Naive B cell (primary cell): ENCODE measurements at regions not wholly inside any gene's neighbourhood (a gene's known extent, or its start where the extent isn't known, plus 50 kb on each side); places are given as distances from the start of the nearest gene placed in this dataset.

Experiments
- ATAC-seq, 2 donors: fragments of 150-1000 bp; cut with Tn5 transposase; 2 replicates each; pipeline ENCODE4 v1.10.0; 2021; ENCODE audit warnings: low read depth in 2 of 2, mild to moderate bottlenecking in 2 of 2, moderate library complexity in 2 of 2
- DNase-seq: peaks from one replicate; pipeline ENCODE4 v3.0.0; 2022
- H3K27ac Mint-ChIP-seq, 6 donors: one replicate each; pipeline ENCODE4 v1.8.0; 2020 to 2022; ENCODE audit warnings: mild to moderate bottlenecking in 6 of 6, mixed read lengths in 6 of 6, moderate library complexity in 5 of 6, inconsistent platforms in 2 of 6
- H3K27me3 Mint-ChIP-seq, 3 donors: one replicate each; pipeline ENCODE4 v1.8.0; 2021 to 2022; ENCODE audit warnings: mixed read lengths in 3 of 3, mild to moderate bottlenecking in 1 of 3
- H3K36me3 Mint-ChIP-seq, 2 donors: one replicate each; pipeline ENCODE4 v1.8.0; 2020 to 2022; ENCODE audit warnings: mixed read lengths in 2 of 2, inconsistent platforms in 1 of 2, mild to moderate bottlenecking in 1 of 2
- H3K4me1 Mint-ChIP-seq, 3 donors: one replicate each; pipeline ENCODE4 v1.8.0; 2020 to 2022; ENCODE audit warnings: mixed read lengths in 3 of 3, inconsistent platforms in 1 of 3, mild to moderate bottlenecking in 1 of 3, moderate library complexity in 1 of 3
- H3K4me3 Mint-ChIP-seq, 8 donors: one replicate each; pipeline ENCODE4 v1.8.0; 2020 to 2022; ENCODE audit warnings: mild to moderate bottlenecking in 8 of 8, mixed read lengths in 8 of 8, moderate library complexity in 8 of 8, inconsistent platforms in 2 of 8
- H3K9me3 Mint-ChIP-seq, 7 donors: one replicate each; pipeline ENCODE4 v1.8.0; 2020 to 2022; ENCODE audit warnings: mixed read lengths in 7 of 7, mild to moderate bottlenecking in 5 of 7, inconsistent platforms in 2 of 7, moderate library complexity in 1 of 7

- no peaks in the 10 kb centered on the region for H3K4me1 Mint-ChIP-seq
- no peak overlapping the region for H3K4me3 Mint-ChIP-seq
- DNase-seq (no peak), ATAC-seq (no peak)
- no peak overlapping the region for H3K27ac Mint-ChIP-seq
- H3K27me3 Mint-ChIP-seq, result no peaks in the 10 kb centered on the region
- no peaks in the 10 kb centered on the region for H3K36me3 Mint-ChIP-seq
- H3K9me3 Mint-ChIP-seq, result peaks cover 0 to 6% (median 2%) of the 10 kb centered on the region in 7 donors
These were observed 205.7 kb upstream of the SGCD start for GRCh38 chr5:156121234-156121633.

- no peaks in the 10 kb centered on the region for H3K27me3 Mint-ChIP-seq
- DNase-seq (no peak), ATAC-seq (no peak)
- no peak overlapping the region for H3K4me3 Mint-ChIP-seq
- no peak overlapping the region for H3K27ac Mint-ChIP-seq
- H3K9me3 Mint-ChIP-seq, result peaks cover 0 to 6% (median 2%) of the 10 kb centered on the region in 7 donors
- no peaks in the 10 kb centered on the region for H3K36me3 Mint-ChIP-seq
- H3K4me1 Mint-ChIP-seq, result no peaks in the 10 kb centered on the region
These were observed 205.1 kb upstream of the SGCD start for GRCh38 chr5:156121882-156122281.

GRCh38 chr5:156124708-156125107, 202.3 kb upstream of the SGCD start:
- Mint-ChIP-seq H3K27ac (no peak overlapping the region), H3K4me1 (no peaks in the 10 kb centered on the region), H3K36me3 (no peaks in the 10 kb centered on the region), H3K9me3 (peaks cover 0 to 6% (median 4%) of the 10 kb centered on the region in 7 donors), H3K4me3 (no peak overlapping the region), H3K27me3 (no peaks in the 10 kb centered on the region)
- DNase-seq (no peak), ATAC-seq (no peak)

- DNase-seq (no peak), ATAC-seq (no peak)
- H3K36me3 Mint-ChIP-seq, result no peaks in the 10 kb centered on the region
- H3K9me3 Mint-ChIP-seq, result peaks cover 0 to 6% (median 4%) of the 10 kb centered on the region in 7 donors
- H3K4me1 Mint-ChIP-seq, result no peaks in the 10 kb centered on the region
- no peaks in the 10 kb centered on the region for H3K27me3 Mint-ChIP-seq
- H3K27ac Mint-ChIP-seq, result no peak overlapping the region
- no peak overlapping the region for H3K4me3 Mint-ChIP-seq
These were observed 201.8 kb upstream of the SGCD start for GRCh38 chr5:156125118-156125517.

DNA sequence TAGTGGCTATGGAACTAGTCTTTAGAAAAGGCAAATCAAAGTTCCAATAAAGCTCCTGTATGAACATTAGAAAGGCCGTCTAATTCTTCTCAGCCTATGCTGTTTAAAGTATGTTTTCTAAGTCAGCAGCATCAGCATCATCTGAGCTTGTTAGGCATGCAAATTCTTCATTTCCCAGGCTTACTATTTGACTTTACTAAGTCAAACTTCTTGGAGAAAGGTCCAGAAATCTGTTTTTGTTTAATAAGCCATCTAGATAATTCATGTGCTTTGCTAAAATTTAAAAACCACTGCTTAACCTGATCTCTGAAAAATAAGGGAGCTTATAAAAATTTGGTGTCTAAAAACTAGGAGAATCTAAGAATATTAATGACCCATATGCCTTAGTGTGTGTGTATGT, 200.2 kb upstream of the SGCD start:
- Mint-ChIP-seq H3K27me3 (no peaks in the 10 kb centered on the region), H3K9me3 (peaks cover 0 to 6% (median 4%) of the 10 kb centered on the region in 7 donors), H3K4me3 (no peak overlapping the region), H3K36me3 (no peaks in the 10 kb centered on the region), H3K4me1 (no peaks in the 10 kb centered on the region), H3K27ac (no peak overlapping the region)
- ATAC-seq (no peak), DNase-seq (no peak)

GRCh38 chr5:156128026-156128425, 198.9 kb upstream of the SGCD start:
- no peak overlapping the region for H3K4me3 Mint-ChIP-seq
- H3K27ac Mint-ChIP-seq, result no peak overlapping the region
- H3K36me3 Mint-ChIP-seq, result no peaks in the 10 kb centered on the region

GRCh38 chr5:156134216-156134615, 192.7 kb upstream of the SGCD start:
- ATAC-seq (no peak), DNase-seq (no peak)
- Mint-ChIP-seq H3K9me3 (peaks cover 0 to 10% (median 1%) of the 10 kb centered on the region in 7 donors), H3K4me1 (no peaks in the 10 kb centered on the region), H3K36me3 (no peaks in the 10 kb centered on the region), H3K27me3 (peaks cover 0 to 4% (median 0%) of the 10 kb centered on the region in 3 donors), H3K4me3 (no peak overlapping the region), H3K27ac (no peak overlapping the region)

More at GRCh38 chr5:156128026-156128425, 198.9 kb upstream of the SGCD start:
- ATAC-seq (no peak), DNase-seq (no peak)
- Mint-ChIP-seq H3K27me3 (peaks cover 0 to 4% (median 0%) of the 10 kb centered on the region in 3 donors), H3K4me1 (no peaks in the 10 kb centered on the region), H3K9me3 (peaks cover 0 to 8% (median 1%) of the 10 kb centered on the region in 7 donors)

- H3K27ac Mint-ChIP-seq, result no peak overlapping the region
These were observed 191.4 kb upstream of the SGCD start for GRCh38 chr5:156135531-156135930.

DNA sequence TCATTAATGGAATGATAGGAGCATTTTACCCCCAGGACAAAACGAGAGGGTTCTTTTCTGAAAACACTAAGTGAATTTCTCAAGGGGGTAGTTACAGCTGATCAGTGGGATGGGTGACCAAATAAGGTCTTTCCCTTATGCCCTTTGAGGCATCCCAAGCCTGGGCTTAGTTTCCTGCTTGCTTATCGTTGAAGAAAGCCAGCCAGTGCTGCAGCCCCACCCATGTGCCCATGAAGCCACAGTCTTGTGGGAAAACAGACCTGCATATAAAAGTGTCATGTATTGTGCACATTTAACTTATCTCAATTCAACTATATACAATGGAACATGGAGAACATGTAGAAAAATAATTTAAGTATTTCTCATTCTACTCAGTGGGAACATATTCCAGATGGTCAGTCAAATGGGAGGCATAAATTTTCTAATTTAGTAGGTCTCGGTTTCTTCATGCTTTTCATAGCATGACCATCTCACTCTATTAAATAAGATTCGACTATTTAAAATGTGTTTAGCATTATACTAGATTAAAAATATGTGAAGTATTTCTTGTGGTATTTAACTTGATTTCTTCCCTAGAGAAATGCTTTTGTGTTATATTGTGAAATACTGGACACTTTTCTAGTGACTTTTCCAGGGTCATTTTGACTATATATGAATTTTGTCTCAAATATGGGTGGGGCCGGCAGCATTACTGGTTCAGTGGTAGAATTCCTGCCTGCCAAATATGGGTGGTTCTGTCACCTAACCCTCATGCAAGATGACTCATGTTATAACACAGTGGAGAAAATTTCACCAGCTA, 189.7 kb upstream of the SGCD start:
- Mint-ChIP-seq H3K4me3 (no peak overlapping the region), H3K27ac (no peak overlapping the region), H3K4me1 (no peaks in the 10 kb centered on the region), H3K27me3 (no peaks in the 10 kb centered on the region), H3K9me3 (peaks cover 4 to 7% (median 6%) of the 10 kb centered on the region in 7 donors), H3K36me3 (no peaks in the 10 kb centered on the region)
- ATAC-seq (no peak), DNase-seq (no peak)

More at GRCh38 chr5:156135531-156135930, 191.4 kb upstream of the SGCD start:
- H3K4me3 Mint-ChIP-seq, result no peak overlapping the region
- H3K36me3 Mint-ChIP-seq, result no peaks in the 10 kb centered on the region
- no peaks in the 10 kb centered on the region for H3K4me1 Mint-ChIP-seq
- H3K27me3 Mint-ChIP-seq, result peaks cover 0 to 4% (median 0%) of the 10 kb centered on the region in 3 donors
- peaks cover 0 to 6% (median 2%) of the 10 kb centered on the region in 7 donors for H3K9me3 Mint-ChIP-seq
- ATAC-seq, result no peak
- DNase-seq, result no peak

GRCh38 chr5:156142867-156143266, 184.1 kb upstream of the SGCD start:
- Mint-ChIP-seq H3K4me3 (no peak overlapping the region), H3K4me1 (no peaks in the 10 kb centered on the region), H3K27ac (no peak overlapping the region), H3K36me3 (no peaks in the 10 kb centered on the region), H3K9me3 (peaks cover 5 to 17% (median 13%) of the 10 kb centered on the region in 7 donors), H3K27me3 (no peaks in the 10 kb centered on the region)
- ATAC-seq, result no peak
- no peak for DNase-seq

DNA sequence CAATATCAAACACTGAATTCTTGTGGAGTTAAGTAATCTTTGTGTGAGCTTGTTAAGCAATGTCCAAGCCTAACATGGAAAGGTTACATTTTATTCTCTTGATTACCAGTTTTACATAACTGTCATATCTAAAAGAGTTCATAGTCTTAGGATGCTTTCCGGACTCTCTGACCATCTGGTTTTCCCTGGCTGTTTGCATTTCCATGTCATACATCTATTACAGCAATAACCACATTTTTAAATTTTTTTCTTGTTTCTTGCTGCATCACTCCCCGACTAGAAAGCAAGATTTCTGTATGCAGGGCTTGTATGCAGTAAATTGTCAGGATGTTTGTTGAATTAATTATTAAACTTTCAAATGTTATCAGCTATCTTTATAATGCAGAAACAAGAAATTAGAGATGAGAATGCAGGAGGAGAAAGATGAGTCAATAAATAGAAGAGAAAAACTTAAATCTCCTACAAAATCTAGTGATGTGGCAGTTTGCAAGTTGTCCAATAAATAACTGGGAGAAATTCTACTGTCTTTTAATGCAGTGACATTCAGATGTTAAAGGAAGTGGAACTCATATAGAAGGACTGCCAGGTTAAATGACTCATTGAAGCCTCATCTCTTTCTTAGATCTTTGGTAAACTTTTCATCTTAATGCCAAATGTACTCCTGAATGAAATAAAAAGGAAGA, 179.6 kb upstream of the SGCD start:
- Mint-ChIP-seq H3K36me3 (no peaks in the 10 kb centered on the region), H3K27me3 (no peaks in the 10 kb centered on the region), H3K4me3 (no peak overlapping the region), H3K9me3 (peaks cover 5 to 9% (median 7%) of the 10 kb centered on the region in 7 donors), H3K4me1 (no peaks in the 10 kb centered on the region), H3K27ac (no peak overlapping the region)
- no peak for DNase-seq
- ATAC-seq, result no peak

DNA sequence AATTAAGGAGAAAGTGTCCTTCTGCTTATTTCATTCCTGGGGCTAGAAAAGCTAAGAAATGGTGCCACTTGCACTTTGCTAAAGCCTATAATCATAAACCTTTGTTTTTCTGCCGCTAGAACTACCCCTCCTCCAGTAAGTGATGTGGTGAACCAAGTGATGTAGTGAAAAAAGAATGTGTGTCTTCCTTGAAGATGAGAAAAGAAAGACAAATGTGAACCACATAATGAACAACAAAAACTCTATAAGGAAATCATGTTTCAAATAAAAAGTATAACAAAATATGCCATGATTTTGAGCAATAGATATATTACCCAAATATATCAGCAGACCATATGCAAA, 179.0 kb upstream of the SGCD start:
- no peak overlapping the region for H3K27ac Mint-ChIP-seq
- H3K4me1 Mint-ChIP-seq, result no peaks in the 10 kb centered on the region
- H3K36me3 Mint-ChIP-seq, result no peaks in the 10 kb centered on the region
- H3K4me3 Mint-ChIP-seq, result no peak overlapping the region
- no peaks in the 10 kb centered on the region for H3K27me3 Mint-ChIP-seq
- peaks cover 0 to 7% (median 6%) of the 10 kb centered on the region in 7 donors for H3K9me3 Mint-ChIP-seq
- DNase-seq (no peak), ATAC-seq (no peak)

GRCh38 chr5:156148301-156148700, 178.7 kb upstream of the SGCD start:
- Mint-ChIP-seq H3K36me3 (no peaks in the 10 kb centered on the region), H3K27me3 (no peaks in the 10 kb centered on the region), H3K4me1 (no peaks in the 10 kb centered on the region), H3K9me3 (peaks cover 0 to 7% (median 4%) of the 10 kb centered on the region in 7 donors), H3K4me3 (no peak overlapping the region), H3K27ac (no peak overlapping the region)
- ATAC-seq, result no peak
- DNase-seq, result no peak

GRCh38 chr5:156149213-156149612, 177.8 kb upstream of the SGCD start:
- H3K4me1 Mint-ChIP-seq, result no peaks in the 10 kb centered on the region
- H3K27ac Mint-ChIP-seq, result no peak overlapping the region
- DNase-seq (no peak), ATAC-seq (no peak)
- peaks cover 0 to 8% (median 4%) of the 10 kb centered on the region in 7 donors for H3K9me3 Mint-ChIP-seq
- H3K36me3 Mint-ChIP-seq, result no peaks in the 10 kb centered on the region
- H3K4me3 Mint-ChIP-seq, result no peak overlapping the region
- H3K27me3 Mint-ChIP-seq, result no peaks in the 10 kb centered on the region
